Fibroblast of lung (primary cell): ENCODE measurements at regions not wholly inside any gene's neighbourhood (a gene's known extent, or its start where the extent isn't known, plus 50 kb on each side); places are given as distances from the start of the nearest gene placed in this dataset.

Experiments
- DNase-seq, 2 donors: peaks; one replicate each; pipeline versions ENCODE4 v3.0.0 to v3.0.0-alpha.2; 2010; ENCODE audit warnings: low read depth in 2 of 2
- H2AFZ ChIP-seq: 2 replicates; pipeline ENCODE4 v1.5.1; 2012; ENCODE audit warnings: low read length, control low read depth, inconsistent platforms
- H3K27ac ChIP-seq: 2 replicates; pipeline ENCODE4 v1.5.1; 2011; ENCODE audit warnings: low read length, control low read depth; ENCODE audit not compliant: insufficient read depth
- H3K27me3 ChIP-seq: 2 replicates; pipeline ENCODE4 v1.5.1; 2011; ENCODE audit warnings: mild to moderate bottlenecking, low read length; ENCODE audit not compliant: control insufficient read depth, insufficient read depth
- H3K36me3 ChIP-seq: 2 replicates; pipeline ENCODE4 v1.5.1; 2011; ENCODE audit warnings: low read length; ENCODE audit not compliant: control insufficient read depth, insufficient read depth
- H3K4me1 ChIP-seq: 2 replicates; pipeline ENCODE4 v1.5.1; 2011; ENCODE audit warnings: low read length; ENCODE audit not compliant: control insufficient read depth, insufficient read depth; ENCODE audit errors: extremely low read depth
- H3K4me2 ChIP-seq: 2 replicates; pipeline ENCODE4 v1.5.1; 2011; ENCODE audit warnings: low read length, control low read depth; ENCODE audit not compliant: insufficient read depth; ENCODE audit errors: extremely low read depth
- H3K4me3 ChIP-seq, 4 experiments: fragments of 200-600 bp in 1 of 4; sonication (generic) in 1 of 4; replicated peaks in 1 of 4; 2 replicates each; pipeline ENCODE4 v1.5.1; 2011 to 2016; ENCODE audit warnings: low read length in 4 of 4, low read depth in 3 of 4, mild to moderate bottlenecking in 3 of 4, control low read depth in 2 of 4, inconsistent platforms in 1 of 4, mixed read lengths in 1 of 4; ENCODE audit not compliant: insufficient read depth in 1 of 4; ENCODE audit errors: control extremely low read depth in 1 of 4
- H3K79me2 ChIP-seq: 2 replicates; pipeline ENCODE4 v1.5.1; 2012; ENCODE audit warnings: mild to moderate bottlenecking, low read length, inconsistent platforms; ENCODE audit not compliant: control insufficient read depth, insufficient read depth
- H3K9ac ChIP-seq: 2 replicates; pipeline ENCODE4 v1.5.1; 2011; ENCODE audit warnings: mild to moderate bottlenecking, low read length, control low read depth; ENCODE audit not compliant: insufficient read depth
- H3K9me3 ChIP-seq: 2 replicates; pipeline ENCODE4 v1.5.1; 2012; ENCODE audit warnings: low read depth, low read length; ENCODE audit not compliant: control insufficient read depth, insufficient read depth
- H4K20me1 ChIP-seq: 2 replicates; pipeline ENCODE4 v1.5.1; 2011; ENCODE audit warnings: low read length; ENCODE audit not compliant: control insufficient read depth, insufficient read depth; ENCODE audit errors: extremely low read depth
- CTCF ChIP-seq, 2 donors: IDR thresholded peaks in 1 of 2; conservative IDR thresholded peaks in 1 of 2; 1 replicate in 1 of 2; 2 replicates in 1 of 2; pipeline ENCODE4 v1.5.1; 2011 to 2012; ENCODE audit warnings: low read length in 2 of 2, control low read depth in 1 of 2, inconsistent platforms in 1 of 2, low read depth in 1 of 2, mild to moderate bottlenecking in 1 of 2
- EZH2 ChIP-seq: IDR thresholded peaks from 2 replicates; pipeline ENCODE4 v1.5.1; 2012; ENCODE audit warnings: low read length, control low read depth, mild to moderate bottlenecking; ENCODE audit errors: missing control alignments

GRCh38 chr12:123041811-123042655, 61.6 kb downstream of the ARL6IP4 start:
- Histone ChIP-seq H4K20me1 (no peaks in the 10 kb centered on the region), H3K79me2 (no peaks in the 10 kb centered on the region), H3K9ac (no peak overlapping the region), H3K36me3 (no peaks in the 10 kb centered on the region), H3K27ac (peak overlapping the region; percentile 58), H3K27me3 (no peaks in the 10 kb centered on the region), H2AFZ (no peak overlapping the region), H3K9me3 (no peaks in the 10 kb centered on the region), H3K4me3 (no peak overlapping the region), H3K4me2 (peak overlapping the region; percentile 78), H3K4me1 (peaks cover 19% of the 10 kb centered on the region)
- DNase-seq, result peak; percentile 42 to 94
- no peak for TF ChIP-seq EZH2
- no peak for TF ChIP-seq CTCF (conservative IDR thresholded peaks at IDR 0.05 in 1 of 2, IDR thresholded peaks at IDR 0.05 in 1 of 2; ENCODE audit: low read depth in 1 of 2, low read length in 2 of 2)

- no peak for TF ChIP-seq CTCF (conservative IDR thresholded peaks at IDR 0.05 in 1 of 2, IDR thresholded peaks at IDR 0.05 in 1 of 2; ENCODE audit: low read depth in 1 of 2, low read length in 2 of 2)
- no peak for TF ChIP-seq EZH2
- no peaks in the 10 kb centered on the region for H3K79me2 ChIP-seq
- H3K4me1 ChIP-seq, result peaks cover 19% of the 10 kb centered on the region
- no peak overlapping the region for H3K9ac ChIP-seq
- no peak overlapping the region for H3K4me2 ChIP-seq
- no peak overlapping the region for H2AFZ ChIP-seq
- DNase-seq, result no peak
- no peak overlapping the region for H3K27ac ChIP-seq
- H4K20me1 ChIP-seq, result no peaks in the 10 kb centered on the region
- no peaks in the 10 kb centered on the region for H3K27me3 ChIP-seq
- H3K9me3 ChIP-seq, result no peaks in the 10 kb centered on the region
- H3K4me3 ChIP-seq, result no peak overlapping the region
- no peaks in the 10 kb centered on the region for H3K36me3 ChIP-seq
These were observed 60.6 kb downstream of the ARL6IP4 start for GRCh38 chr12:123041042-123041531.

GRCh38 chr12:123040106-123040505, 59.6 kb downstream of the ARL6IP4 start:
- no peak overlapping the region for H2AFZ ChIP-seq
- H3K9me3 ChIP-seq, result no peaks in the 10 kb centered on the region
- H3K4me1 ChIP-seq, result peaks cover 19% of the 10 kb centered on the region
- no peaks in the 10 kb centered on the region for H4K20me1 ChIP-seq
- no peak overlapping the region for H3K27ac ChIP-seq
- no peaks in the 10 kb centered on the region for H3K79me2 ChIP-seq
- DNase-seq, result no peak
- no peaks in the 10 kb centered on the region for H3K36me3 ChIP-seq
- TF ChIP-seq CTCF (conservative IDR thresholded peaks at IDR 0.05 in 1 of 2, IDR thresholded peaks at IDR 0.05 in 1 of 2; ENCODE audit: low read depth in 1 of 2, low read length in 2 of 2), result no peak
- TF ChIP-seq EZH2, result no peak
- no peak overlapping the region for H3K4me3 ChIP-seq
- no peak overlapping the region for H3K4me2 ChIP-seq
- H3K27me3 ChIP-seq, result no peaks in the 10 kb centered on the region
- no peak overlapping the region for H3K9ac ChIP-seq
